HCT116 (cell line): ENCODE measurements at regions not wholly inside any gene's neighbourhood (a gene's known extent, or its start where the extent isn't known, plus 50 kb on each side); places are given as distances from the start of the nearest gene placed in this dataset.

Source experiments
- ATAC-seq: fragments of 200-7000 bp; cut with Tn5 transposase; 2 replicates; pipeline ENCODE4 v1.9.1; 2020; ENCODE audit warnings: mild to moderate bottlenecking, moderate library complexity
- BruUV-seq: library from RNA; stranded (reverse); fragments of 400-500 nt; replicated peaks from 2 replicates; lab custom pipeline; 2021; lab: Mats Ljungman, UMichigan
- CTCF ChIA-PET: fragments of 300-600 bp; sonication (Branson Sonifier 250); formaldehyde crosslinking; loops from one replicate; lab custom pipeline; 2021; ENCODE audit warnings: antibody characterized with exemption; lab: Charles Lee
- POLR2A ChIA-PET: fragments of 300-600, 350-600 bp; sonication (Branson Sonifier 250); formaldehyde crosslinking; loops from one replicate; lab custom pipeline; 2021; ENCODE audit warnings: antibody characterized with exemption; lab: Charles Lee
- RAD21 ChIA-PET, 2 experiments: fragments of 300-600 bp; sonication (Branson Sonifier 250); formaldehyde crosslinking; loops; one replicate each; lab custom pipeline; 2023; ENCODE audit warnings: low total read pairs in 2 of 2; ENCODE audit not compliant: uncharacterized antibody in 2 of 2, unreplicated experiment in 2 of 2, low non-redundant PET in 1 of 2; lab: Charles Lee
- DNase-seq: peaks from one replicate; pipeline ENCODE4 v3.0.0-alpha.2; 2010; ENCODE audit warnings: low read depth, low spot score
- H2AFZ ChIP-seq: fragments of 200-600 bp; shearing (Covaris generic), sonication (generic); 2 replicates; pipeline ENCODE4 v1.6.1; 2017; ENCODE audit warnings: low read depth, mixed run types, mixed read lengths, antibody characterized with exemption, low read length; ENCODE audit not compliant: poor library complexity, severe bottlenecking
- H3K27ac ChIP-seq: 2 replicates; pipeline ENCODE4 v1.5.1; 2012; ENCODE audit warnings: low read depth, low read length
- H3K27me3 ChIP-seq: fragments of 200-600 bp; sonication (generic); 2 replicates; pipeline ENCODE4 v1.6.1; 2016; ENCODE audit warnings: mixed run types, low read length, mixed read lengths; ENCODE audit not compliant: insufficient read depth
- H3K36me3 ChIP-seq, 2 experiments: fragments of 200-500 bp in 1 of 2; fragments of 200-600 bp in 1 of 2; sonication (Bioruptor generic) in 1 of 2; sonication (generic) in 1 of 2; 2 replicates each; pipeline versions ENCODE4 v1.5.1 to v1.6.1; 2014 to 2016; ENCODE audit warnings: low read length in 2 of 2, inconsistent platforms in 1 of 2, mixed read lengths in 1 of 2, mixed run types in 1 of 2; ENCODE audit not compliant: insufficient read depth in 2 of 2, control insufficient read depth in 1 of 2
- H3K4me1 ChIP-seq, 2 experiments: fragments of 200-600 bp in 1 of 2; sonication (generic) in 1 of 2; 2 replicates each; pipeline versions ENCODE4 v1.5.1 to v1.6.1; 2012 to 2017; ENCODE audit warnings: low read length in 2 of 2, inconsistent platforms in 1 of 2, mild to moderate bottlenecking in 1 of 2, mixed read lengths in 1 of 2, mixed run types in 1 of 2, moderate library complexity in 1 of 2; ENCODE audit not compliant: insufficient read depth in 2 of 2, control insufficient read depth in 1 of 2
- H3K4me2 ChIP-seq: fragments of 200-600 bp; sonication (generic); 2 replicates; pipeline ENCODE4 v1.6.1; 2017; ENCODE audit warnings: mixed run types, low read length, mixed read lengths
- H3K4me3 ChIP-seq, 2 experiments: fragments of 200-600 bp in 1 of 2; sonication (generic) in 1 of 2; replicated peaks in 1 of 2; 2 replicates each; pipeline ENCODE4 v1.5.1; 2011 to 2016; ENCODE audit warnings: low read length in 2 of 2, control low read depth in 1 of 2, low read depth in 1 of 2, mild to moderate bottlenecking in 1 of 2, mixed read lengths in 1 of 2, mixed run types in 1 of 2
- H3K79me2 ChIP-seq: fragments of 200-600 bp; sonication (generic); 2 replicates; pipeline ENCODE4 v1.6.1; 2017; ENCODE audit warnings: mild to moderate bottlenecking, mixed run types, low read length, moderate library complexity, mixed read lengths; ENCODE audit not compliant: insufficient read depth
- H3K9ac ChIP-seq: fragments of 200-600 bp; sonication (generic); 2 replicates; pipeline ENCODE4 v1.6.1; 2016; ENCODE audit warnings: low read length, mixed read lengths
- H3K9me2 ChIP-seq: fragments of 200-600 bp; sonication (generic), shearing (Covaris generic); 2 replicates; pipeline ENCODE4 v1.6.1; 2017; ENCODE audit warnings: mixed run types, mild to moderate bottlenecking, moderate library complexity; ENCODE audit not compliant: insufficient read depth
- H3K9me3 ChIP-seq, 2 experiments: fragments of 200-500 bp in 1 of 2; fragments of 200-600 bp in 1 of 2; sonication (Bioruptor generic) in 1 of 2; sonication (generic) in 1 of 2; 2 replicates each; pipeline ENCODE4 v1.6.1; 2014 to 2017; ENCODE audit warnings: low read length in 2 of 2, mixed read lengths in 2 of 2, inconsistent platforms in 1 of 2, low read depth in 1 of 2, mild to moderate bottlenecking in 1 of 2, mixed run types in 1 of 2, moderate library complexity in 1 of 2; ENCODE audit not compliant: control insufficient read depth in 1 of 2, insufficient read depth in 1 of 2
- H4K20me1 ChIP-seq: fragments of 200-600 bp; sonication (generic), shearing (Covaris generic); 2 replicates; pipeline ENCODE4 v1.6.1; 2017; ENCODE audit warnings: mixed run types, mild to moderate bottlenecking, moderate library complexity; ENCODE audit not compliant: insufficient read depth
- CBX3 ChIP-seq: IDR thresholded peaks from 2 replicates; pipeline ENCODE4 v1.6.1; 2012; ENCODE audit warnings: low read depth
- CTCF ChIP-seq, 3 experiments: fragments of 200-600 bp in 1 of 3; sonication (generic) in 1 of 3; IDR thresholded peaks in 2 of 3; conservative IDR thresholded peaks in 1 of 3; 2 replicates each; pipeline ENCODE4 v1.5.1; 2012 to 2017; ENCODE audit warnings: low read depth in 2 of 3, low read length in 2 of 3, antibody characterized with exemption in 1 of 3, borderline replicate concordance in 1 of 3, control low read depth in 1 of 3, mild to moderate bottlenecking in 1 of 3, mixed read lengths in 1 of 3, mixed run types in 1 of 3, moderate library complexity in 1 of 3; ENCODE audit not compliant: insufficient read depth in 1 of 3
- EZH2 ChIP-seq: fragments of 200-600 bp; sonication (generic); IDR thresholded peaks from 2 replicates; pipeline ENCODE4 v1.6.1; 2017; ENCODE audit warnings: antibody characterized with exemption, mixed run types
- JUND ChIP-seq: IDR thresholded peaks from 2 replicates; pipeline ENCODE4 v1.6.1; 2012
- MAX ChIP-seq: IDR thresholded peaks from 2 replicates; pipeline ENCODE4 v1.6.1; 2012
- POLR2A ChIP-seq: IDR thresholded peaks from 2 replicates; pipeline ENCODE4 v1.7.0; 2011; ENCODE audit warnings: borderline replicate concordance; ENCODE audit not compliant: insufficient read depth, insufficient read length; ENCODE audit errors: extremely low read depth
- RAD21 ChIP-seq: IDR thresholded peaks from 2 replicates; pipeline ENCODE4 v1.6.1; 2012; ENCODE audit warnings: low read depth, mild to moderate bottlenecking
- SIN3A ChIP-seq: IDR thresholded peaks from 2 replicates; pipeline ENCODE4 v1.6.1; 2012; ENCODE audit warnings: low read depth
- SRF ChIP-seq: IDR thresholded peaks from 2 replicates; pipeline ENCODE4 v1.6.1; 2012; ENCODE audit warnings: low read depth
- YY1 ChIP-seq: IDR thresholded peaks from 2 replicates; pipeline ENCODE4 v1.6.1; 2011; ENCODE audit warnings: low read length, low read depth, moderate library complexity, mild to moderate bottlenecking; ENCODE audit not compliant: insufficient replicate concordance; ENCODE audit errors: extremely low read depth
- ZBTB33 ChIP-seq: IDR thresholded peaks from 2 replicates; pipeline ENCODE4 v1.6.1; 2011; ENCODE audit warnings: mild to moderate bottlenecking, low read length, moderate library complexity; ENCODE audit not compliant: insufficient replicate concordance; ENCODE audit errors: extremely low read depth
- ZFX ChIP-seq: fragments of 450-650 bp; IDR thresholded peaks from 2 replicates; pipeline ENCODE4 v1.6.1; 2017
- ZNF274 ChIP-seq: fragments of 200-500 bp; sonication (Bioruptor generic); IDR thresholded peaks from 2 replicates; pipeline ENCODE4 v1.6.1; 2014; ENCODE audit warnings: mild to moderate bottlenecking, low read depth, low read length, inconsistent platforms
- intact Hi-C: fragments of 100-400 bp; cut with micrococcal nuclease; formaldehyde crosslinking; loops from 2 replicates; pipeline ENCODE4 v1.10.0; 2022
- TF ChIP-seq, protein P1 (sequence below): IDR thresholded peaks from 2 replicates; pipeline ENCODE4 v1.6.1; 2012

DNA sequence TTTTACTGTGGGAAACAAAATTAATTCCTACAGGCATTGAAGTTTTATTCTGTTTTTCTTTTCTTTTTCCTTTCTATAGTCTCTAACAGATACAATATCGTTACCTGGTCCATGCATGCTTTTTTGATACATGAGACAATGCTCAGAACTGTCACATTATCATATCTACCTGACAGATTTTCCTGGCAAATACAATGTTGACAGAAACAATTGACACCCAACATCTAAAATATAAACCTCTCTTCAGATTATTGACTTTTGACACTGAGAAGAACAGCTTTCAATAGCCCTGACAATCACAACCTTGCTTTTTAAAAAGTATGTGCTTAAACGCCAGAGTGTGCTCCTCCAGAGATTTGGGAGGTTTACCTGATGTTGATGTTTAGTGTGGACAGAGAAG is 2334.6 kb upstream of the WWC1 start:
- BruUV-seq: no TSS peak
- Histone ChIP-seq H4K20me1 (no peaks in the 10 kb centered on the region), H3K27me3 (no peaks in the 10 kb centered on the region), H2AFZ (no peak overlapping the region), H3K9me2 (no peaks in the 10 kb centered on the region), H3K4me3 (no peak overlapping the region), H3K9me3 (peaks cover 6 to 7% of the 10 kb centered on the region in 2 experiments; a peak in 3 of 4 replicates), H3K27ac (no peak overlapping the region), H3K9ac (no peak overlapping the region), H3K36me3 (no peaks in the 10 kb centered on the region), H3K4me1 (no peaks in the 10 kb centered on the region), H3K4me2 (no peak overlapping the region), H3K79me2 (no peaks in the 10 kb centered on the region)
- intact Hi-C loops: no loop called here
- ATAC-seq (no peak), DNase-seq (no peak)
- ChIA-PET RAD21 (no interaction called here), POLR2A (no interaction called here), CTCF (no interaction called here)
- TF ChIP-seq YY1: no peak
- no peak for TF ChIP-seq JUND
- TF ChIP-seq EZH2: no peak
- no peak for TF ChIP-seq MAX
- TF ChIP-seq CBX3: no peak
- TF ChIP-seq SRF: no peak
- no peak for TF ChIP-seq POLR2A
- no peak for TF ChIP-seq ZNF274
- TF ChIP-seq RAD21: no peak
- TF ChIP-seq SIN3A: no peak

- no TSS peak for BruUV-seq
- no peaks in the 10 kb centered on the region for H3K9me2 ChIP-seq
- RAD21 ChIA-PET: no interaction called here
These were observed 2309.8 kb upstream of the WWC1 start for GRCh38 chr5:165981671-165982070.

More at GRCh38 chr5:165981671-165982070, 2309.8 kb upstream of the WWC1 start:
- peaks cover 12 to 22% of the 10 kb centered on the region in 2 experiments; a peak in 3 of 4 replicates for H3K9me3 ChIP-seq
- H3K4me3 ChIP-seq: no peak overlapping the region
- no peaks in the 10 kb centered on the region for H3K4me1 ChIP-seq
- H2AFZ ChIP-seq: no peak overlapping the region
- CTCF ChIA-PET: no interaction called here
- H3K27ac ChIP-seq: no peak overlapping the region
- no peaks in the 10 kb centered on the region for H4K20me1 ChIP-seq
- H3K4me2 ChIP-seq: no peak overlapping the region
- DNase-seq (no peak), ATAC-seq (no peak)
- H3K79me2 ChIP-seq: no peaks in the 10 kb centered on the region
- no peak overlapping the region for H3K9ac ChIP-seq
- H3K36me3 ChIP-seq: no peaks in the 10 kb centered on the region
- no peak for TF ChIP-seq SRF
- TF ChIP-seq, protein P1, sequence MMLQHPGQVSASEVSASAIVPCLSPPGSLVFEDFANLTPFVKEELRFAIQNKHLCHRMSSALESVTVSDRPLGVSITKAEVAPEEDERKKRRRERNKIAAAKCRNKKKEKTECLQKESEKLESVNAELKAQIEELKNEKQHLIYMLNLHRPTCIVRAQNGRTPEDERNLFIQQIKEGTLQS: no peak
- TF ChIP-seq CTCF (IDR thresholded peaks at IDR 0.05 in 2 of 3, conservative IDR thresholded peaks at IDR 0.05 in 1 of 3; ENCODE audit: borderline replicate concordance in 1 of 3, insufficient read depth in 1 of 3, low read depth in 2 of 3, low read length in 2 of 3): no peak
- TF ChIP-seq RAD21: no peak
- no peak for TF ChIP-seq JUND
- TF ChIP-seq ZFX: no peak
- no peak for TF ChIP-seq ZBTB33
- no peak for TF ChIP-seq CBX3
- no peak for TF ChIP-seq SIN3A
- no peak for TF ChIP-seq MAX
- TF ChIP-seq EZH2: no peak
- TF ChIP-seq, all 23 proteins: peak for 0
- intact Hi-C loops: no loop called here
- POLR2A ChIA-PET: no interaction called here
- no peaks in the 10 kb centered on the region for H3K27me3 ChIP-seq
